Erythroblast (primary cell): ENCODE measurements at regions not wholly inside any gene's neighbourhood (a gene's known extent, or its start where the extent isn't known, plus 50 kb on each side); places are given as distances from the start of the nearest gene placed in this dataset.

Experiments
- GATA1 ChIP-seq: IDR thresholded peaks from 2 replicates; pipeline ENCODE4 v1.6.1; 2011; ENCODE audit warnings: low read depth, mild to moderate bottlenecking, control low read depth, low read length, moderate library complexity
- POLR2A ChIP-seq: IDR thresholded peaks from 2 replicates; pipeline ENCODE4 v1.6.1; 2011; ENCODE audit warnings: mild to moderate bottlenecking, low read length

DNA sequence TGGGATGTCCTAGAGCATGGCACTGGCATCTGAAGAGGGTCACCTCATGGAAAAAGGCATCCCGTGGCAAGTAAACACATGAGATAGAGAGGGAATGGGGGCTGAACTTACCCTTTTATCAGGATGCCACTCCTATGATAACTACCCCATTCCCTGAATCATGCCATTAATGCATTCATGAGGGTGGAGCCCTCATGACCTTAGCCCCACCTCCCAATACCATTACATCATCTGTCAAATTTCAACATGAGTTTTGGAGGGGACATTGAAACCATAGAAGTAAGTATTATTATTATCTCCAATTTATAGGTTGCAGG is 65.2 kb downstream of the MTNR1B start:
- TF ChIP-seq POLR2A (no peak), GATA1 (no peak)
